Karpas-422 (cell line): ENCODE measurements at regions not wholly inside any gene's neighbourhood (a gene's known extent, or its start where the extent isn't known, plus 50 kb on each side); places are given as distances from the start of the nearest gene placed in this dataset.

Experiments
- DNase-seq: peaks from one replicate; pipeline ENCODE4 v3.0.0-alpha.2; 2015
- H2AFZ ChIP-seq: fragments of 200-600 bp; sonication (generic); 2 replicates; pipeline ENCODE4 v1.6.1; 2014; ENCODE audit warnings: antibody characterized with exemption, low read length, mixed read lengths
- H3K27ac ChIP-seq: fragments of 200-600 bp; sonication (generic); 2 replicates; pipeline ENCODE4 v1.5.1; 2014; ENCODE audit warnings: mild to moderate bottlenecking, low read length, moderate library complexity
- H3K27me3 ChIP-seq: fragments of 200-600 bp; sonication (generic); 2 replicates; pipeline ENCODE4 v1.6.1; 2014; ENCODE audit warnings: low read length, mixed read lengths
- H3K36me3 ChIP-seq: fragments of 200-600 bp; sonication (generic); 2 replicates; pipeline ENCODE4 v1.6.1; 2014; ENCODE audit warnings: low read length, mixed read lengths; ENCODE audit not compliant: insufficient read depth
- H3K4me1 ChIP-seq: fragments of 200-600 bp; sonication (generic); 2 replicates; pipeline ENCODE4 v1.6.1; 2014; ENCODE audit warnings: mild to moderate bottlenecking, low read length, mixed read lengths
- H3K4me2 ChIP-seq: fragments of 200-600 bp; sonication (generic); 2 replicates; pipeline ENCODE4 v1.6.1; 2014; ENCODE audit warnings: low read length, low read depth, mild to moderate bottlenecking; ENCODE audit not compliant: poor library complexity, severe bottlenecking
- H3K4me3 ChIP-seq: fragments of 200-600 bp; sonication (generic); 2 replicates; pipeline ENCODE4 v1.5.1; 2014; ENCODE audit warnings: mild to moderate bottlenecking, antibody characterized with exemption, low read length, mixed read lengths
- H3K79me2 ChIP-seq: fragments of 200-600 bp; sonication (generic); 2 replicates; pipeline ENCODE4 v1.6.1; 2014; ENCODE audit warnings: mild to moderate bottlenecking, low read length, mixed read lengths
- H3K9ac ChIP-seq: fragments of 200-600 bp; sonication (generic); 2 replicates; pipeline ENCODE4 v1.6.0; 2014; ENCODE audit warnings: low read length
- H3K9me2 ChIP-seq: fragments of 200-600 bp; sonication (generic), shearing (Covaris generic); replicated peaks from 2 replicates; pipeline ENCODE4 v1.6.0; 2014; ENCODE audit warnings: mild to moderate bottlenecking, low read length, moderate library complexity; ENCODE audit not compliant: insufficient read depth
- H3K9me3 ChIP-seq: fragments of 300-700, 200-600 bp; sonication (generic); 2 replicates; pipeline ENCODE4 v1.6.1; 2014; ENCODE audit warnings: low read length, mixed read lengths
- H4K20me1 ChIP-seq: fragments of 200-600 bp; sonication (generic); 2 replicates; pipeline ENCODE4 v1.6.1; 2014; ENCODE audit warnings: mild to moderate bottlenecking, antibody characterized with exemption, low read length, low read depth; ENCODE audit not compliant: insufficient read depth

- H3K27me3 ChIP-seq = no peaks in the 10 kb centered on the region
- no peak overlapping the region for H2AFZ ChIP-seq
- H3K9me2 ChIP-seq = no peaks in the 10 kb centered on the region
- H3K4me2 ChIP-seq = no peak overlapping the region
- H3K4me1 ChIP-seq = no peaks in the 10 kb centered on the region
- H3K9ac ChIP-seq = no peak overlapping the region
- no peak overlapping the region for H3K4me3 ChIP-seq
- no peaks in the 10 kb centered on the region for H3K36me3 ChIP-seq
- H3K27ac ChIP-seq = no peak overlapping the region
- DNase-seq = no peak
- H4K20me1 ChIP-seq = no peaks in the 10 kb centered on the region
- H3K9me3 ChIP-seq = no peaks in the 10 kb centered on the region
- no peaks in the 10 kb centered on the region for H3K79me2 ChIP-seq
Observed at GRCh38 chr3:153041181-153041580, 120.8 kb upstream of the RAP2B start.

GRCh38 chr3:153042088-153042487 is 119.9 kb upstream of the RAP2B start:
- Histone ChIP-seq H3K9me3 (no peaks in the 10 kb centered on the region), H3K27me3 (no peaks in the 10 kb centered on the region), H3K4me3 (no peak overlapping the region), H3K4me2 (no peak overlapping the region), H3K79me2 (no peaks in the 10 kb centered on the region), H3K9me2 (no peaks in the 10 kb centered on the region), H3K4me1 (no peaks in the 10 kb centered on the region), H3K36me3 (no peaks in the 10 kb centered on the region), H3K9ac (no peak overlapping the region), H3K27ac (no peak overlapping the region), H2AFZ (no peak overlapping the region), H4K20me1 (no peaks in the 10 kb centered on the region)
- no peak for DNase-seq

- no peaks in the 10 kb centered on the region for H4K20me1 ChIP-seq
- H3K36me3 ChIP-seq = no peaks in the 10 kb centered on the region
- H3K9me2 ChIP-seq = no peaks in the 10 kb centered on the region
- H3K9ac ChIP-seq = no peak overlapping the region
- no peaks in the 10 kb centered on the region for H3K27me3 ChIP-seq
- H3K27ac ChIP-seq = no peak overlapping the region
- no peak overlapping the region for H3K4me3 ChIP-seq
- no peak overlapping the region for H2AFZ ChIP-seq
- no peak overlapping the region for H3K4me2 ChIP-seq
- no peaks in the 10 kb centered on the region for H3K4me1 ChIP-seq
- DNase-seq = no peak
- no peaks in the 10 kb centered on the region for H3K79me2 ChIP-seq
- H3K9me3 ChIP-seq = no peaks in the 10 kb centered on the region
Observed at GRCh38 chr3:153043729-153044328, 118.2 kb upstream of the RAP2B start.

- H3K36me3 ChIP-seq = no peaks in the 10 kb centered on the region
- H3K4me3 ChIP-seq = no peak overlapping the region
- H3K9me2 ChIP-seq = no peaks in the 10 kb centered on the region
- H3K4me2 ChIP-seq = no peak overlapping the region
- no peaks in the 10 kb centered on the region for H3K79me2 ChIP-seq
- no peaks in the 10 kb centered on the region for H3K4me1 ChIP-seq
- H2AFZ ChIP-seq = no peak overlapping the region
- no peak overlapping the region for H3K27ac ChIP-seq
- DNase-seq = no peak
- no peaks in the 10 kb centered on the region for H3K9me3 ChIP-seq
- H3K9ac ChIP-seq = no peak overlapping the region
- no peaks in the 10 kb centered on the region for H3K27me3 ChIP-seq
- no peaks in the 10 kb centered on the region for H4K20me1 ChIP-seq
Observed at GRCh38 chr3:153045150-153045549, 116.9 kb upstream of the RAP2B start.

- H3K79me2 ChIP-seq = no peaks in the 10 kb centered on the region
- H3K4me1 ChIP-seq = no peaks in the 10 kb centered on the region
- H3K9ac ChIP-seq = no peak overlapping the region
- H3K27me3 ChIP-seq = no peaks in the 10 kb centered on the region
- H3K36me3 ChIP-seq = no peaks in the 10 kb centered on the region
- H3K4me2 ChIP-seq = no peak overlapping the region
- H3K9me3 ChIP-seq = no peaks in the 10 kb centered on the region
- H4K20me1 ChIP-seq = no peaks in the 10 kb centered on the region
- no peak for DNase-seq
- H3K27ac ChIP-seq = no peak overlapping the region
- no peak overlapping the region for H2AFZ ChIP-seq
- no peaks in the 10 kb centered on the region for H3K9me2 ChIP-seq
- H3K4me3 ChIP-seq = no peak overlapping the region
Observed at GRCh38 chr3:153050978-153051377, 111.0 kb upstream of the RAP2B start.

GRCh38 chr3:153051427-153052095 is 110.5 kb upstream of the RAP2B start:
- H3K9me2 ChIP-seq = no peaks in the 10 kb centered on the region
- H3K4me1 ChIP-seq = no peaks in the 10 kb centered on the region
- no peaks in the 10 kb centered on the region for H3K9me3 ChIP-seq
- no peaks in the 10 kb centered on the region for H3K79me2 ChIP-seq
- H3K4me3 ChIP-seq = no peak overlapping the region
- H3K27me3 ChIP-seq = no peaks in the 10 kb centered on the region
- H3K9ac ChIP-seq = no peak overlapping the region
- H3K4me2 ChIP-seq = no peak overlapping the region
- no peaks in the 10 kb centered on the region for H3K36me3 ChIP-seq
- H2AFZ ChIP-seq = no peak overlapping the region
- no peak overlapping the region for H3K27ac ChIP-seq
- no peaks in the 10 kb centered on the region for H4K20me1 ChIP-seq
- no peak for DNase-seq

- H3K79me2 ChIP-seq = no peaks in the 10 kb centered on the region
- H3K27ac ChIP-seq = no peak overlapping the region
- H2AFZ ChIP-seq = no peak overlapping the region
- no peaks in the 10 kb centered on the region for H3K36me3 ChIP-seq
- no peak for DNase-seq
- no peak overlapping the region for H3K4me3 ChIP-seq
- no peaks in the 10 kb centered on the region for H3K27me3 ChIP-seq
- H3K9ac ChIP-seq = no peak overlapping the region
- no peaks in the 10 kb centered on the region for H4K20me1 ChIP-seq
- H3K4me1 ChIP-seq = no peaks in the 10 kb centered on the region
- H3K4me2 ChIP-seq = no peak overlapping the region
- H3K9me3 ChIP-seq = no peaks in the 10 kb centered on the region
- H3K9me2 ChIP-seq = no peaks in the 10 kb centered on the region
Observed at GRCh38 chr3:153052096-153052460, 109.9 kb upstream of the RAP2B start.

GRCh38 chr3:153055217-153055616 is 106.8 kb upstream of the RAP2B start:
- no peak overlapping the region for H3K9ac ChIP-seq
- H3K9me2 ChIP-seq = no peaks in the 10 kb centered on the region
- no peaks in the 10 kb centered on the region for H3K36me3 ChIP-seq
- no peaks in the 10 kb centered on the region for H4K20me1 ChIP-seq
- DNase-seq = no peak
- no peaks in the 10 kb centered on the region for H3K27me3 ChIP-seq
- H3K9me3 ChIP-seq = no peaks in the 10 kb centered on the region
- H3K4me1 ChIP-seq = no peaks in the 10 kb centered on the region
- H3K79me2 ChIP-seq = no peaks in the 10 kb centered on the region
- H3K4me2 ChIP-seq = no peak overlapping the region
- no peak overlapping the region for H2AFZ ChIP-seq
- no peak overlapping the region for H3K27ac ChIP-seq
- no peak overlapping the region for H3K4me3 ChIP-seq
